IPS DF 6.9 (cell line): ENCODE measurements at regions not wholly inside any gene's neighbourhood (a gene's known extent, or its start where the extent isn't known, plus 50 kb on each side); places are given as distances from the start of the nearest gene placed in this dataset.

Experiments
- DNase-seq: peaks from one replicate; pipeline ENCODE4 v3.0.0-alpha.2; 2013; ENCODE audit warnings: low read depth, low spot score
- H3K27ac ChIP-seq: one replicate; pipeline ENCODE4 v1.5.1; 2013; ENCODE audit warnings: low read length, control low read depth
- H3K27me3 ChIP-seq: 2 replicates; pipeline ENCODE4 v1.6.1; 2013; ENCODE audit warnings: mild to moderate bottlenecking, low read length; ENCODE audit not compliant: control insufficient read depth, insufficient read depth
- H3K36me3 ChIP-seq: 2 replicates; pipeline ENCODE4 v1.6.1; 2013; ENCODE audit warnings: low read length; ENCODE audit not compliant: control insufficient read depth, insufficient read depth
- H3K4me1 ChIP-seq: 2 replicates; pipeline ENCODE4 v1.6.1; 2013; ENCODE audit warnings: low read length; ENCODE audit not compliant: control insufficient read depth, insufficient read depth
- H3K4me3 ChIP-seq: 2 replicates; pipeline ENCODE4 v1.5.1; 2013; ENCODE audit warnings: mild to moderate bottlenecking, low read length
- H3K9me3 ChIP-seq: 2 replicates; pipeline ENCODE4 v1.6.1; 2013; ENCODE audit warnings: low read length, inconsistent platforms; ENCODE audit not compliant: control insufficient read depth, insufficient read depth
- WGBS: extraction: QIAGEN DNeasy Blood & Tissue Kit; methylation state at CpG from one replicate; pipeline ENCODE4 v1.1.7; 2013; ENCODE audit warnings: mixed read lengths, missing lambda C conversion rate; ENCODE audit not compliant: insufficient read length, insufficient coverage; 5-methylcytosine and 5-hydroxymethylcytosine counted together

GRCh38 chr20:52622081-52622480, 350.1 kb upstream of the TSHZ2 start:
- DNase-seq, result no peak
- Histone ChIP-seq H3K4me3 (no peak overlapping the region), H3K9me3 (no peaks in the 10 kb centered on the region), H3K27ac (no peak overlapping the region), H3K27me3 (no peaks in the 10 kb centered on the region), H3K4me1 (no peaks in the 10 kb centered on the region), H3K36me3 (no peaks in the 10 kb centered on the region)

GRCh38 chr20:52621401-52621800, 350.8 kb upstream of the TSHZ2 start:
- DNase-seq, result no peak
- Histone ChIP-seq H3K36me3 (no peaks in the 10 kb centered on the region), H3K9me3 (no peaks in the 10 kb centered on the region), H3K4me1 (peaks cover 2% of the 10 kb centered on the region), H3K27ac (no peak overlapping the region), H3K27me3 (no peaks in the 10 kb centered on the region), H3K4me3 (no peak overlapping the region)
- WGBS, result no CpG with 5 or more reads among the region's 2 CpGs

GRCh38 chr20:52619671-52620070, 352.5 kb upstream of the TSHZ2 start:
- WGBS, result no CpG with 5 or more reads among the region's 3 CpGs
- no peak overlapping the region for H3K4me3 ChIP-seq
- no peaks in the 10 kb centered on the region for H3K9me3 ChIP-seq

GRCh38 chr20:52619101-52619500, 353.1 kb upstream of the TSHZ2 start:
- H3K9me3 ChIP-seq, result no peaks in the 10 kb centered on the region
- H3K4me3 ChIP-seq, result no peak overlapping the region
- H3K27ac ChIP-seq, result no peak overlapping the region
- no peaks in the 10 kb centered on the region for H3K27me3 ChIP-seq
- H3K4me1 ChIP-seq, result peaks cover 4% of the 10 kb centered on the region
- DNase-seq, result no peak
- no CpG with 5 or more reads among the region's 5 CpGs for WGBS
- no peaks in the 10 kb centered on the region for H3K36me3 ChIP-seq

More at GRCh38 chr20:52619671-52620070, 352.5 kb upstream of the TSHZ2 start:
- Histone ChIP-seq H3K27me3 (no peaks in the 10 kb centered on the region), H3K4me1 (peaks cover 4% of the 10 kb centered on the region), H3K36me3 (no peaks in the 10 kb centered on the region), H3K27ac (no peak overlapping the region)
- DNase-seq, result no peak

GRCh38 chr20:52616629-52617028, 355.5 kb upstream of the TSHZ2 start:
- DNase-seq, result no peak
- Histone ChIP-seq H3K9me3 (no peaks in the 10 kb centered on the region), H3K27ac (no peak overlapping the region), H3K36me3 (no peaks in the 10 kb centered on the region), H3K4me3 (no peak overlapping the region), H3K27me3 (no peaks in the 10 kb centered on the region), H3K4me1 (peaks cover 4% of the 10 kb centered on the region)
- no CpG with 5 or more reads among the region's 3 CpGs for WGBS

DNA sequence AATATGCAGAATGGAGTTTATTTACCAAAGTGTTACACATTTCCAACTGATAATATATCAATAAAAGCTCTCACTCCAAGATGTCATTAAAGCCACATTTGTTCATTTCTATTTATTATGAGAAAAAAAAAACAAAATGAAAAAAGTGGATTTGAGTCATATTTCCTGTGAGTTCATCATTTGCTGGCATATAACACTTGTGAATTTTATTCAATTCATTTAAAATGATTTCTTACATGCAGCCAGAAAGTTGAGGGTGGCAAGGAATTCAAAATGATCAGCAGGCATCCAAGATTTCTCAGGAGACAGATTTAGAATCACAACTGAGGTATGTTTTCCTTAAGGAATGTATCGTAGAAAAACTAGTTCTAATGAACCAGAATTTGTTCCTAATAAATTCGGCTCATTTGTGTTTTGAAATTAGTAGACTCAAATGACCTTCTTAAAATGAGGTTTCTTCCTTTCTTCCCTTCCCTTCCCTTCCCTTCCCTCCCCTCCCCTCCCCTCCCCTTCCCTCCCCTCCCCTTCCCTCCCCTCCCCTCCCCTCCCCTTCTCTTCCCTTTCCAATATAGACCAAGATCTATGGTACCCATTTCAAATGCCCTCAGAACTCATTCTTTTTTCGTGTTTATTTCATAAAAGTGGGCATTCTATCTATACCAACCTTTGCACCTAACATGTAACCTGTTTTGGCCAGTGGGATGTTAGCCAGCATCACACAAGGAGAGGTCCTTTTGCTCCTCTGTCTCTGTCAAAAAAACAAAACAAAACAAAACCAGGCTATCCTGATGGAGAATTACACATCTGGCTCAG, 357.9 kb upstream of the TSHZ2 start:
- no CpG with 5 or more reads among the region's 3 CpGs for WGBS
- no peaks in the 10 kb centered on the region for H3K36me3 ChIP-seq
- no peak overlapping the region for H3K4me3 ChIP-seq
- H3K27ac ChIP-seq, result no peak overlapping the region
- no peak for DNase-seq
- no peaks in the 10 kb centered on the region for H3K27me3 ChIP-seq
- H3K4me1 ChIP-seq, result peaks cover 4% of the 10 kb centered on the region
- H3K9me3 ChIP-seq, result no peaks in the 10 kb centered on the region

DNA sequence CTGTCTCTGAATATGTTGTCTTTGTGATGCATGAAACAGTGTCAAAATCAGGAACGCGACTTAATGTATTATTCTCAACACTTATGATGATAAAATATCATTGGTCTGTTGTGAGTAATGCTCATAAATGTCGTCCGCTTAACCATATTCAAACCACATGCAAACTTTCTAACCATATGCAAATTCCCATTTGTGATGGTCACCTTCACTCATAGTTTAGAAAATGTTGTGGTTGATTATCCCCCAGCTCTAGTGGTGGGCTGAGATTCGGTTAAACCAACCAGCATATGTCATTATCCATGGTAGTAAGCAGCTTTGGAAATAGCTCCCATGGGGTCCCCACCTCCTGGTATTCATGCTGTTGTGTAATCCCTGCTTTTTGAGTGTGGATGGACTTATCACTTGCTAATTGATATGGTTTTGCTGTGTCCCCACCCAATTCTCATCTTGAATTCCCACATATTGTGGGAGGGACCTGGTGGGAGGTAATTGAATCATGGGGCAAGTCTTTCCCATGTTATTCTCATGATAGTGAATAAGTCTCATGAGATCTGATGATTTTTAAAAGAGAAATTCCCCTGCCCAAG, 360.0 kb upstream of the TSHZ2 start:
- H3K4me1 ChIP-seq, result peaks cover 4% of the 10 kb centered on the region
- WGBS, result no CpG with 5 or more reads among the region's 5 CpGs
- H3K27ac ChIP-seq, result no peak overlapping the region
- no peaks in the 10 kb centered on the region for H3K36me3 ChIP-seq
- no peak for DNase-seq
- H3K4me3 ChIP-seq, result no peak overlapping the region
- H3K9me3 ChIP-seq, result no peaks in the 10 kb centered on the region
- H3K27me3 ChIP-seq, result no peaks in the 10 kb centered on the region

DNA sequence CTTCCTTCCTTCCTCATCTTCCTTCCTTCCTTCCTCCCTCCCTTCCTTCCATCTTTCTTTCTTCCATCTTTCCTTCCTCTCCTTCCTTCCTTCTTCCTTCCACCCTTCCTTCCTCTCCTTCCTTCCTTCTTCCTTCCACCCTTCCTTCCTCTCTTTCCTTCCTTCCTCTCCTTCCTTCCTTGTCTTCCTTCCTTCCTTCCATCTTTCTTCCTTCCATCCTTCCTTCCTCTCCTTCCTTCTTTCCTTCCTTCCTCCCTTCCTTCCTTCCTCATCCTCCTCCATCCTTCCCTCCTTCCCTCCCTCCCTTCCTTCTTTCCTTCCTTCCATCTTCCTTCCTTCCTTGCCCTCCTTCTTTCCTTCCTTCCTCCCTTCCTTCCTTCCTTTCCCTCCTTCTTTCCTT, 361.4 kb upstream of the TSHZ2 start:
- Histone ChIP-seq H3K27me3 (no peaks in the 10 kb centered on the region), H3K4me1 (no peaks in the 10 kb centered on the region), H3K27ac (no peak overlapping the region), H3K36me3 (no peaks in the 10 kb centered on the region), H3K9me3 (no peaks in the 10 kb centered on the region), H3K4me3 (no peak overlapping the region)
- no peak for DNase-seq

DNA sequence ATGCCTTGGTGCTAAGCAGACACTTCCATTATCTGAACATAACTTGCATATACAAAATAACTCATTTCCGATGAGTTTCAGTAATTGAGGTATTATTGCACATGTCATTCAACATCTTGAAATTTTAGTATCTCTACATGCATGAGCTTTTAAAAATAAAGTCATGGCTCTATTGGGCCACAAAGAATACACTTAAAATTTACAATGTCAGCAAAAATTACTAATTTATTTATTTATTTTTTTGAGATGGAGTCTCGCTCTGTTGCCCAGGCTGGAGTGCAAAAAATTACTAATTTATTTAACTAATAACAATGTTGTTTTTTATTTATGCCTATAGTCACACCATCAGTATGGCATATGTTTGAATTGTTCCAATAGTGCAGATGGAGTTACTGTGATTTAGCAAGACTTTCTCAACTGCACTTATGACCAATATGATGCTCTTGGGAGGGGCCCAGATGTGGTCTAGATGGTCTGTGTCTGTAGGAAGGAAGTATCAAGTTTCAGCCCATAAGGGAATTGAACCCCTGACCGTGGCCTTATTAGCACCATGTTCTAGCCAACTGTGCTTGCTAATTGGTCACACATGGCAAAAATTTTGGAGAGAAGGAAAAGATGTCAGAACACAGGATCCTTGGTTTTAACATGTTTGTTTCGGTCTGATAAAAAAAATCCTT, 370.7 kb upstream of the TSHZ2 start:
- no peak for DNase-seq
- no CpG with 5 or more reads among the region's 4 CpGs for WGBS
- H3K36me3 ChIP-seq, result no peaks in the 10 kb centered on the region
- H3K4me3 ChIP-seq, result no peak overlapping the region
- H3K9me3 ChIP-seq, result no peaks in the 10 kb centered on the region
- no peak overlapping the region for H3K27ac ChIP-seq
- H3K4me1 ChIP-seq, result no peaks in the 10 kb centered on the region
- no peaks in the 10 kb centered on the region for H3K27me3 ChIP-seq

- no peak for DNase-seq
- no peak overlapping the region for H3K4me3 ChIP-seq
- H3K27me3 ChIP-seq, result no peaks in the 10 kb centered on the region
- H3K36me3 ChIP-seq, result no peaks in the 10 kb centered on the region
- H3K4me1 ChIP-seq, result no peaks in the 10 kb centered on the region
- H3K27ac ChIP-seq, result no peak overlapping the region
- no peaks in the 10 kb centered on the region for H3K9me3 ChIP-seq
- no CpG with 5 or more reads among the region's 5 CpGs for WGBS
These were observed 375.9 kb upstream of the TSHZ2 start for GRCh38 chr20:52596256-52596655.
